ENCODE measurements at regions not wholly inside any gene's neighbourhood (a gene's known extent, or its start where the extent isn't known, plus 50 kb on each side); places are given as distances from the start of the nearest gene placed in this dataset.

- ATAC-seq (no peak), DNase-seq (no peak)
- H3K4me1 ChIP-seq = no peaks in the 10 kb centered on the region
- no peaks in the 10 kb centered on the region for H3K36me3 ChIP-seq
- TF ChIP-seq CTCF (IDR thresholded peaks at IDR 0.05) = no peak
- intact Hi-C loops (cut with DNase I) = no loop called here
- H3K9me3 ChIP-seq = no peaks in the 10 kb centered on the region
- no peak overlapping the region for H3K27ac ChIP-seq
- peaks cover 21% of the 10 kb centered on the region for H3K27me3 ChIP-seq (ENCODE audit: low read depth)
- no peak overlapping the region for H3K4me3 ChIP-seq
Measured at GRCh38 chr10:8296090-8296733, 241.7 kb downstream of the GATA3 start.

DNA sequence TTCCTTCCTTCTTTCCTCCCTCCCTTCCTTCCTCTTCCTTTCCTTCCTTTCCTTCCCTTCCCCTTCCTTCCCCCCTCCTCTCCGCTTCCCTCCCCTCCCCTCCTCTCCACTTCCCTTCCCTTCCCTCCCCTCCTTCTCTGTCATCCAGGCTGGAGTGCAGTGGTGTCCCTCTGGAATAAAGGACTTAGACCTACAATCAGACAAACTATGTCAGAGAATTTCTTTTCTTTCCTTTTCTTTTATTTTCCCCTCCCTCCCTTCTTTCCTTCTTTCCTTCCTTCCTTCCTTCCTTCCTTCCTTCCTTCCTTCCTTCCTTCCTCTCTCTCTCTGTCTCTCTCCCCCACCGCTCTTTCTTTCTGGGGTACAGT is 242.2 kb downstream of the GATA3 start:
- DNase-seq (no peak), ATAC-seq (no peak)
- H3K9me3 ChIP-seq = no peaks in the 10 kb centered on the region
- H3K4me3 ChIP-seq = no peak overlapping the region
- no peaks in the 10 kb centered on the region for H3K36me3 ChIP-seq
- H3K27me3 ChIP-seq (ENCODE audit: low read depth) = peaks cover 21% of the 10 kb centered on the region
- no peak for TF ChIP-seq CTCF (IDR thresholded peaks at IDR 0.05)
- H3K4me1 ChIP-seq = no peaks in the 10 kb centered on the region
- intact Hi-C loops (cut with DNase I) = no loop called here
- H3K27ac ChIP-seq = no peak overlapping the region

DNA sequence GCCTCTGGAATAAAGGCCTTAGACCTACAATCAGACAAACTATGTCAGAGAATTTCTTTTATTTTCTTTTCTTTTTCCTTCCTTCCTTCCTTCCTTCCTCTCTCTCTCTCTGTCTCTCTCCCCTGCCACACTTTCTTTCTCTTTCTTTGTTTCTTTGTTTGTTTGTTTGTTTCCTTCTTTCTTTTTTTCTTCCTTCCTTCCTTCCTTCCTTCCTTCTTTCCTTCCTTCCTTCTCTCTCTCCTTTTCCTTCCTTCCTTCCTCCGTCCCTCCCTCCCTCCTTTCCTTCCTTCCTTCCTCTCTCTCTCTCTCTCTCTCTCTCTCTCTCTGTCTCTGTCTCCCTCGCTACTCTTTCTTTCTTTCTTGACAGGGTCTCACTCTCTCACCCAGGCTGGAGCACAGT is 242.6 kb downstream of the GATA3 start:
- TF ChIP-seq CTCF (IDR thresholded peaks at IDR 0.05) = no peak
- Histone ChIP-seq H3K9me3 (no peaks in the 10 kb centered on the region), H3K36me3 (no peaks in the 10 kb centered on the region), H3K4me1 (no peaks in the 10 kb centered on the region), H3K4me3 (no peak overlapping the region), H3K27me3 (ENCODE audit: low read depth) (peaks cover 21% of the 10 kb centered on the region), H3K27ac (no peak overlapping the region)
- ATAC-seq (no peak), DNase-seq (no peak)
- intact Hi-C loops (cut with DNase I) = no loop called here

- no peak for ATAC-seq
- no peak overlapping the region for H3K27ac ChIP-seq
- peaks cover 21% of the 10 kb centered on the region for H3K27me3 ChIP-seq (ENCODE audit: low read depth)
- H3K9me3 ChIP-seq = no peaks in the 10 kb centered on the region
- no peak for TF ChIP-seq CTCF (IDR thresholded peaks at IDR 0.05)
- no peaks in the 10 kb centered on the region for H3K4me1 ChIP-seq
- intact Hi-C loops (cut with DNase I) = no loop called here
- H3K36me3 ChIP-seq = no peaks in the 10 kb centered on the region
- H3K4me3 ChIP-seq = no peak overlapping the region
- no peak for DNase-seq
Measured at GRCh38 chr10:8297959-8298358, 243.5 kb downstream of the GATA3 start.

- no peaks in the 10 kb centered on the region for H3K36me3 ChIP-seq
- peaks cover 21% of the 10 kb centered on the region for H3K27me3 ChIP-seq (ENCODE audit: low read depth)
- no peak for TF ChIP-seq CTCF (IDR thresholded peaks at IDR 0.05)
- H3K4me1 ChIP-seq = no peaks in the 10 kb centered on the region
- ATAC-seq (no peak), DNase-seq (no peak)
- no peak overlapping the region for H3K27ac ChIP-seq
- H3K9me3 ChIP-seq = no peaks in the 10 kb centered on the region
- no peak overlapping the region for H3K4me3 ChIP-seq
- intact Hi-C loops (cut with DNase I) = no loop called here
Measured at GRCh38 chr10:8298896-8299570, 244.5 kb downstream of the GATA3 start.
